IMR-90 (cell line): ENCODE measurements at regions not wholly inside any gene's neighbourhood (a gene's known extent, or its start where the extent isn't known, plus 50 kb on each side); places are given as distances from the start of the nearest gene placed in this dataset.

Experiments
- ATAC-seq: fragments of 200-7000 bp; cut with Tn5 transposase; 2 replicates; pipeline ENCODE4 v1.9.1; 2020; ENCODE audit warnings: low read depth, mild to moderate bottlenecking, moderate library complexity
- BruUV-seq: library from RNA; stranded (reverse); fragments of 400-500 nt; replicated peaks from 2 replicates; lab custom pipeline; 2021; lab: Mats Ljungman, UMichigan
- CTCF ChIA-PET: fragments of 300-600 bp; formaldehyde crosslinking; extraction: SDS; loops from one replicate; lab custom pipeline; 2021; ENCODE audit warnings: antibody characterized with exemption; lab: Yijun Ruan, JAX
- POLR2A ChIA-PET: fragments of 300-600 bp; sonication (Branson Sonifier 250); formaldehyde crosslinking; loops from one replicate; lab custom pipeline; 2022; ENCODE audit warnings: antibody characterized with exemption; ENCODE audit not compliant: unreplicated experiment; lab: Charles Lee
- DNase-seq: peaks from one replicate; pipeline ENCODE4 v3.0.0; 2013
- H2AFZ ChIP-seq: replicated peaks from 2 replicates; pipeline ENCODE3; 2013; ENCODE audit warnings: low read length, mild to moderate bottlenecking; ENCODE audit not compliant: poor library complexity
- H2AK5ac ChIP-seq: 2 replicates; pipeline ENCODE4 v1.6.1; 2013; ENCODE audit warnings: low read depth, low read length, inconsistent platforms
- H2AK9ac ChIP-seq: replicated peaks from 2 replicates; pipeline ENCODE3; 2013; ENCODE audit warnings: mild to moderate bottlenecking, low read depth, low read length, moderate library complexity; ENCODE audit not compliant: poor library complexity
- H2BK120ac ChIP-seq: 2 replicates; pipeline ENCODE4 v1.6.1; 2013; ENCODE audit warnings: low read depth, low read length, inconsistent platforms
- H2BK15ac ChIP-seq: 3 replicates; pipeline ENCODE4 v1.6.1; 2013; ENCODE audit warnings: low read depth, low read length, inconsistent platforms
- H2BK20ac ChIP-seq: 2 replicates; pipeline ENCODE4 v1.6.1; 2013; ENCODE audit warnings: low read depth, mild to moderate bottlenecking, inconsistent platforms, low read length, moderate library complexity
- H2BK5ac ChIP-seq: 2 replicates; pipeline ENCODE4 v1.6.1; 2013; ENCODE audit warnings: mild to moderate bottlenecking, low read depth, low read length, inconsistent platforms; ENCODE audit not compliant: poor library complexity, severe bottlenecking
- H3K14ac ChIP-seq: replicated peaks from 2 replicates; pipeline ENCODE4 v1.6.1; 2013; ENCODE audit warnings: low read depth, low read length, inconsistent platforms
- H3K18ac ChIP-seq: 2 replicates; pipeline ENCODE4 v1.6.1; 2013; ENCODE audit warnings: low read depth, low read length, control low read depth
- H3K23ac ChIP-seq: 2 replicates; pipeline ENCODE4 v1.6.1; 2013; ENCODE audit warnings: low read depth, low read length, inconsistent platforms
- H3K27ac ChIP-seq: 2 replicates; pipeline ENCODE4 v1.5.1; 2013; ENCODE audit warnings: mild to moderate bottlenecking, control low read depth, low read length; ENCODE audit not compliant: insufficient read depth
- H3K27me3 ChIP-seq: 2 replicates; pipeline ENCODE4 v1.6.1; 2013; ENCODE audit warnings: low read length; ENCODE audit not compliant: control insufficient read depth, insufficient read depth
- H3K36me3 ChIP-seq: 2 replicates; pipeline ENCODE4 v1.6.1; 2013; ENCODE audit warnings: low read length, mixed read lengths; ENCODE audit not compliant: control insufficient read depth, insufficient read depth
- H3K4ac ChIP-seq: 2 replicates; pipeline ENCODE4 v1.6.1; 2013; ENCODE audit warnings: low read depth, low read length, inconsistent platforms
- H3K4me1 ChIP-seq: 2 replicates; pipeline ENCODE4 v1.6.1; 2013; ENCODE audit warnings: low read length, mixed read lengths; ENCODE audit not compliant: control insufficient read depth, insufficient read depth
- H3K4me2 ChIP-seq: 2 replicates; pipeline ENCODE4 v1.6.1; 2013; ENCODE audit warnings: low read depth, mild to moderate bottlenecking, control low read depth, low read length, moderate library complexity
- H3K4me3 ChIP-seq: 2 replicates; pipeline ENCODE4 v1.5.1; 2013; ENCODE audit warnings: low read depth, mild to moderate bottlenecking, control low read depth, low read length, moderate library complexity; ENCODE audit not compliant: insufficient read depth
- H3K56ac ChIP-seq: 2 replicates; pipeline ENCODE4 v1.6.1; 2013; ENCODE audit warnings: low read length, inconsistent platforms; ENCODE audit not compliant: insufficient read depth; ENCODE audit errors: extremely low read depth
- H3K79me1 ChIP-seq, 2 experiments: 2 replicates each; pipeline ENCODE4 v1.6.1; 2013; ENCODE audit warnings: low read length in 2 of 2, inconsistent platforms in 1 of 2, low read depth in 1 of 2
- H3K9ac ChIP-seq: 2 replicates; pipeline ENCODE4 v1.6.1; 2013; ENCODE audit warnings: low read depth, low read length, control low read depth
- H3K9me1 ChIP-seq: 2 replicates; pipeline ENCODE4 v1.6.1; 2013; ENCODE audit warnings: low read length, inconsistent platforms; ENCODE audit not compliant: insufficient read depth
- H3K9me3 ChIP-seq: 2 replicates; pipeline ENCODE4 v1.6.1; 2013; ENCODE audit warnings: low read length; ENCODE audit not compliant: control insufficient read depth, insufficient read depth
- H4K20me1 ChIP-seq: 2 replicates; pipeline ENCODE4 v1.6.1; 2013; ENCODE audit warnings: low read length, inconsistent platforms; ENCODE audit not compliant: insufficient read depth
- H4K5ac ChIP-seq: 2 replicates; pipeline ENCODE4 v1.6.1; 2013; ENCODE audit warnings: mild to moderate bottlenecking, low read depth, low read length, control low read depth
- H4K8ac ChIP-seq, 2 experiments: 2 replicates each; pipeline ENCODE4 v1.6.1; 2013; ENCODE audit warnings: low read depth in 2 of 2, low read length in 2 of 2, control low read depth in 1 of 2, inconsistent platforms in 1 of 2
- H4K91ac ChIP-seq: 2 replicates; pipeline ENCODE4 v1.6.1; 2013; ENCODE audit warnings: low read depth, low read length, inconsistent platforms; ENCODE audit not compliant: insufficient read depth
- BHLHE40 ChIP-seq: fragments of 150-350 bp; IDR thresholded peaks from 2 replicates; pipeline ENCODE4 v1.6.1; 2016; ENCODE audit warnings: mild to moderate bottlenecking, low read depth, low read length
- CEBPB ChIP-seq: IDR thresholded peaks from 2 replicates; pipeline ENCODE4 v1.6.1; 2012; ENCODE audit warnings: low read depth, low read length, improper control_type of control experiment
- CHD1 ChIP-seq: IDR thresholded peaks from 2 replicates; pipeline ENCODE4 v1.6.1; 2012; ENCODE audit warnings: low read depth, low read length, improper control_type of control experiment
- NFE2L2 ChIP-seq: fragments of 150-350 bp; IDR thresholded peaks from 2 replicates; pipeline ENCODE4 v1.6.1; 2016; ENCODE audit warnings: low read depth, mild to moderate bottlenecking, low read length
- RAD21 ChIP-seq: IDR thresholded peaks from 2 replicates; pipeline ENCODE4 v1.6.1; 2012; ENCODE audit warnings: low read length, improper control_type of control experiment
- RCOR1 ChIP-seq: IDR thresholded peaks from 2 replicates; pipeline ENCODE4 v1.6.1; 2012; ENCODE audit warnings: mild to moderate bottlenecking, low read length, improper control_type of control experiment; ENCODE audit not compliant: insufficient replicate concordance
- SMC3 ChIP-seq: fragments of 150-350 bp; IDR thresholded peaks from 2 replicates; pipeline ENCODE4 v1.6.1; 2016; ENCODE audit warnings: low read depth, mild to moderate bottlenecking, antibody characterized with exemption, low read length, moderate library complexity
- WGBS, 2 experiments: methylation state at CpG; one replicate each; pipeline versions ENCODE4 v1.1.5 to v1.1.7; 2013; ENCODE audit warnings: missing lambda C conversion rate in 2 of 2; ENCODE audit not compliant: insufficient read length in 1 of 2; ENCODE audit errors: extremely low coverage in 2 of 2; 5-methylcytosine and 5-hydroxymethylcytosine counted together
- dilution Hi-C: fragments of 300-500 bp; cut with HindIII; formaldehyde crosslinking; loops from one replicate; pipeline ENCODE4 v1.14.3; 2018; ENCODE audit warnings: low sequenced_read_pairs; ENCODE audit not compliant: unreplicated experiment
- in situ Hi-C: fragments of 300-500 bp; cut with MboI; formaldehyde crosslinking; loops from 3 replicates; pipeline ENCODE4 v1.14.3; 2019; ENCODE audit warnings: low sequenced_read_pairs, inconsistent platforms, mixed read lengths
- intact Hi-C: fragments of 100-400 bp; cut with micrococcal nuclease; formaldehyde crosslinking; loops from 2 replicates; pipeline ENCODE4 v1.10.0; 2022
- TF ChIP-seq, protein P1 (sequence below): fragments of 150-350 bp; IDR thresholded peaks from 2 replicates; pipeline ENCODE4 v1.6.1; 2017; ENCODE audit warnings: mild to moderate bottlenecking, antibody characterized with exemption, low read length, low read depth
- TF ChIP-seq, protein P2 (sequence below): fragments of 150-350 bp; IDR thresholded peaks from 2 replicates; pipeline ENCODE4 v1.6.1; 2016; ENCODE audit warnings: low read depth, mild to moderate bottlenecking, low read length, moderate library complexity, borderline replicate concordance

DNA sequence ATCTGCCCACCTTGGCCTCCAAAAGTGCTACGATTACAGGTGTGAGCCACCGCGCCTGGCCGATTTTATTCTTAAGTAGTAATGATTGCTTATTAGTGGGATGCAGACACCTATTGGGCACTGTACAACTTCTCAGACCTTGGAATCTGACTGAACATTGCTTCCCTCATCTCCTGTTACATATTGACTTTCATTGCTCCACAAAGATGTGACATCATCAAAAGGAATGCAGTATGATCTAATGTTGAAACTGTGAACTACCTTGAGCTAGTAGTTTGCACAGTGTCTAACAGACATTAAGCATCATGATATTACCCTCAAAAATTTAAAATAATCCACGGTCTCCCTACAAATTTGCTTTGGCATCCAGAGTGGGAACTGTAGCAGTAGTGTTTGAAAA is 109.8 kb upstream of the SIX2 start:
- Histone ChIP-seq H2BK15ac (no peak overlapping the region), H3K56ac (no peak overlapping the region), H3K4me1 (peaks cover 9% of the 10 kb centered on the region), H3K18ac (no peak overlapping the region), H2AFZ (no peak overlapping the region), H3K4ac (no peak overlapping the region), H2AK9ac (no peak overlapping the region), H4K5ac (no peak overlapping the region), H4K20me1 (peaks cover 4% of the 10 kb centered on the region; the same call in 1 of the 2 replicates), H3K14ac (no peak overlapping the region), H2BK5ac (no peak overlapping the region), H4K91ac (no peak overlapping the region), H3K4me3 (no peak overlapping the region), H3K79me1 (no peaks in the 10 kb centered on the region), H3K9me3 (no peaks in the 10 kb centered on the region), H2AK5ac (no peak overlapping the region), H3K4me2 (no peak overlapping the region), H3K23ac (no peak overlapping the region), H4K8ac (no peak overlapping the region), H3K9ac (no peak overlapping the region), H3K36me3 (no peaks in the 10 kb centered on the region), H2BK20ac (no peak overlapping the region), H3K27ac (no peak overlapping the region), H3K9me1 (peaks cover 3% of the 10 kb centered on the region; the same call in 1 of the 2 replicates), H2BK120ac (no peak overlapping the region), H3K27me3 (peaks cover 17% of the 10 kb centered on the region)
- POLR2A ChIA-PET: no interaction called here
- no peak for TF ChIP-seq SMC3
- TF ChIP-seq, protein P1, sequence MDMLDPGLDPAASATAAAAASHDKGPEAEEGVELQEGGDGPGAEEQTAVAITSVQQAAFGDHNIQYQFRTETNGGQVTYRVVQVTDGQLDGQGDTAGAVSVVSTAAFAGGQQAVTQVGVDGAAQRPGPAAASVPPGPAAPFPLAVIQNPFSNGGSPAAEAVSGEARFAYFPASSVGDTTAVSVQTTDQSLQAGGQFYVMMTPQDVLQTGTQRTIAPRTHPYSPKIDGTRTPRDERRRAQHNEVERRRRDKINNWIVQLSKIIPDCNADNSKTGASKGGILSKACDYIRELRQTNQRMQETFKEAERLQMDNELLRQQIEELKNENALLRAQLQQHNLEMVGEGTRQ: no peak
- TF ChIP-seq, protein P2, sequence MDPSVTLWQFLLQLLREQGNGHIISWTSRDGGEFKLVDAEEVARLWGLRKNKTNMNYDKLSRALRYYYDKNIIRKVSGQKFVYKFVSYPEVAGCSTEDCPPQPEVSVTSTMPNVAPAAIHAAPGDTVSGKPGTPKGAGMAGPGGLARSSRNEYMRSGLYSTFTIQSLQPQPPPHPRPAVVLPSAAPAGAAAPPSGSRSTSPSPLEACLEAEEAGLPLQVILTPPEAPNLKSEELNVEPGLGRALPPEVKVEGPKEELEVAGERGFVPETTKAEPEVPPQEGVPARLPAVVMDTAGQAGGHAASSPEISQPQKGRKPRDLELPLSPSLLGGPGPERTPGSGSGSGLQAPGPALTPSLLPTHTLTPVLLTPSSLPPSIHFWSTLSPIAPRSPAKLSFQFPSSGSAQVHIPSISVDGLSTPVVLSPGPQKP: no peak
- TF ChIP-seq RCOR1: no peak
- TF ChIP-seq NFE2L2: no peak
- TF ChIP-seq BHLHE40: no peak
- TF ChIP-seq CHD1: no peak
- TF ChIP-seq RAD21: no peak
- peak; percentile 62 for TF ChIP-seq CEBPB
- in situ Hi-C loops: no loop called here
- dilution Hi-C loops: no loop called here
- DNase-seq (peak; percentile 72), ATAC-seq (peak; percentile 30; the same call in 1 of the 2 replicates)
- no TSS peak for BruUV-seq
- WGBS, 2 experiments: no CpG with 5 or more reads among the region's 5 CpGs
- intact Hi-C loops: no loop called here
- CTCF ChIA-PET: interaction anchor here (0.6 to 1.5 kb wide), 3 partner anchors 8 to 375 kb away, joined by 3 to 4 read pairs (median 3); no protein-coding TSS in a partner anchor
